ENCODE measurements at regions not wholly inside any gene's neighbourhood (a gene's known extent, or its start where the extent isn't known, plus 50 kb on each side); places are given as distances from the start of the nearest gene placed in this dataset.

DNA sequence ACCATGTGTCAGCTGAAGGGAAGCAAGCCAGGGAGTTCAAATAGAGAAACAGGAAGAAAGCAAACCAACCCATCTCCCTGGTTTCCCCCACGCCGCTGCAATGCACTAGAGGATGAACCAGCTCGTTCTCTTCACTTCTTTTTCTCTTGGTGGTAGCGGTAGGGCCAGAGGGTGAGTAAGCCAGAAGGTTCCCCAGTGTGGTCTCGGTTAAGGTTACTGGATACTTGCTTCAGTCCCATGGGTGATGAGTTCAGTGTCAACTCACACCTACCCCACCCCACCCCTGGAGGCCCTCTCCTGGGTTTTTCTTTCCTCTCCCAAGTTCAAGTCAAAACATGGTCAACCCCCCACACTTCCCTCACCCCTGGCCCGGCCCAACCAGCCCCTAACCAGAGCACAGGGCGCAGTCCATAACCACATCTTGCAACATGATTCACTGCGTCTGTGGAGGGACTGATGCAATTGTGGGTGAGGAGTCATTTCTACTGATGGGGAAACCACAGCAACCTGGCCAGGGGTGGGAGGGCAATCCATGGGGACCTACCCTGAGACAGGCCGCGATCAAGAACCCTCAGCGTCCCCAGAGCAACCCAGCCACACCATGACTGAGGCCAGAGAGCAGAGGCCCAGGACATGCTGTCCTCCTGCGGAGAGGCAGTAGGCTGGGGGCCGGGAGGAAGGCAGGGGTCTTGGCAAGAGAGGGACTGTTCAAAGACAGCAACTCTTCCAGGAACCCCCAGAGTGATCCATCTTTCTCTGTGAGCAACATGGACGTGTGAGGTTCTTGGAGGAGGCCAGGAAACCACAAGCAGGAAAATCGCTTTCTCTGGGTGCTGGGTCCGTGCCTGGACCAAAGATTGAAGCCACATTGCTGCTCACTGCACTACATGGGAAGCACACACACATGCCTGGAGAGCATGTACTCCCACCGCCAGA is 276.6 kb downstream of the UACA start:
- TF ChIP-seq, protein P1, sequence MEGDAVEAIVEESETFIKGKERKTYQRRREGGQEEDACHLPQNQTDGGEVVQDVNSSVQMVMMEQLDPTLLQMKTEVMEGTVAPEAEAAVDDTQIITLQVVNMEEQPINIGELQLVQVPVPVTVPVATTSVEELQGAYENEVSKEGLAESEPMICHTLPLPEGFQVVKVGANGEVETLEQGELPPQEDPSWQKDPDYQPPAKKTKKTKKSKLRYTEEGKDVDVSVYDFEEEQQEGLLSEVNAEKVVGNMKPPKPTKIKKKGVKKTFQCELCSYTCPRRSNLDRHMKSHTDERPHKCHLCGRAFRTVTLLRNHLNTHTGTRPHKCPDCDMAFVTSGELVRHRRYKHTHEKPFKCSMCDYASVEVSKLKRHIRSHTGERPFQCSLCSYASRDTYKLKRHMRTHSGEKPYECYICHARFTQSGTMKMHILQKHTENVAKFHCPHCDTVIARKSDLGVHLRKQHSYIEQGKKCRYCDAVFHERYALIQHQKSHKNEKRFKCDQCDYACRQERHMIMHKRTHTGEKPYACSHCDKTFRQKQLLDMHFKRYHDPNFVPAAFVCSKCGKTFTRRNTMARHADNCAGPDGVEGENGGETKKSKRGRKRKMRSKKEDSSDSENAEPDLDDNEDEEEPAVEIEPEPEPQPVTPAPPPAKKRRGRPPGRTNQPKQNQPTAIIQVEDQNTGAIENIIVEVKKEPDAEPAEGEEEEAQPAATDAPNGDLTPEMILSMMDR (IDR thresholded peaks at IDR 0.05), result no peak
- TF ChIP-seq POLR2A (IDR thresholded peaks at IDR 0.05), result no peak
